ENCODE measurements at regions not wholly inside any gene's neighbourhood (a gene's known extent, or its start where the extent isn't known, plus 50 kb on each side); places are given as distances from the start of the nearest gene placed in this dataset.

GRCh38 chr3:182621435-182622240 is 171.7 kb upstream of the ATP11B start:
- peak; percentile 85 for TF ChIP-seq CTCF (conservative IDR thresholded peaks at IDR 0.05; ENCODE audit: low read length)
- no peak for TF ChIP-seq EZH2phosphoT487 (IDR thresholded peaks at IDR 0.05; ENCODE audit: borderline replicate concordance, low read depth, low read length)
